Bronchial epithelial cell (primary cell): ENCODE measurements at regions not wholly inside any gene's neighbourhood (a gene's known extent, or its start where the extent isn't known, plus 50 kb on each side); places are given as distances from the start of the nearest gene placed in this dataset.

ENCODE experiments used
- DNase-seq: peaks from one replicate; pipeline ENCODE4 v3.0.0-alpha.2; 2010; ENCODE audit warnings: low read depth
- FAIRE-seq: peaks from 2 replicates; lab custom pipeline; 2011; peaks lifted over from hg19 to GRCh38; lab: Jason Lieb, UNC
- H3K27me3 ChIP-seq: 2 replicates; pipeline ENCODE4 v1.5.1; 2011; ENCODE audit warnings: low read length; ENCODE audit not compliant: control insufficient read depth, insufficient read depth
- H3K36me3 ChIP-seq: 2 replicates; pipeline ENCODE4 v1.5.1; 2011; ENCODE audit warnings: low read length; ENCODE audit not compliant: control insufficient read depth, insufficient read depth
- H3K4me3 ChIP-seq: 2 replicates; pipeline ENCODE4 v1.5.1; 2011; ENCODE audit warnings: mild to moderate bottlenecking, low read depth, low read length, control low read depth
- TF ChIP-seq, protein P1 (sequence below): IDR thresholded peaks from 2 replicates; pipeline ENCODE4 v1.5.1; 2011; ENCODE audit warnings: mild to moderate bottlenecking, moderate library complexity, low read length, control low read depth, inconsistent platforms; ENCODE audit not compliant: insufficient read depth, severe bottlenecking

DNA sequence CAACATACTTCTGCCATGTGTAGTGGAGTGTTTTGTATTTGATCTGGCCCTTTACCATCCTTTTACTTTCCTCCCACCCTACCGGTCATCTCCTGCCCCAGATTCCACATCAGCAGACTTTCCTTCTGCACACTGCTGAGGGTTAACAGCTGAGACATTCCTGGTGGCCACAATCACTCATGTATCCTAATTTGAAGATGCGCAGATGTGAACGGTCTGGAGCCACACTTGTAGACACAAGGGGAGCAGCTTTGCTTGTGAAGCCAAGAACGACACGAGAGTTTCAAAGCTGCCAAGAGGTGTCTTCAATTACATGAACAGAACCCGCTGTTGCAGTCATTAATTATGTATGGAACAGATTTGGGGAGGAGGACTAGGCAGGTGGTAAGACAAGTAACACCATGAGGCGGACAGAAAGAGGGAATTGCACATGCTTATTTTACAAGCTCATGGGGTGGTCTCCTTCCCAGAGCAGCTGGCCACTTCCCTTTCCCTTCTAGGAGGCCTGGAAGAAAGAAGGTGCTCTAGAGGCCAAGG lies 260.7 kb upstream of the KLHL29 start:
- no peaks in the 10 kb centered on the region for H3K27me3 ChIP-seq
- no peak overlapping the region for H3K4me3 ChIP-seq
- no peak for DNase-seq
- peak; percentile 82 for FAIRE-seq
- H3K36me3 ChIP-seq, result no peaks in the 10 kb centered on the region
- TF ChIP-seq, protein P1, sequence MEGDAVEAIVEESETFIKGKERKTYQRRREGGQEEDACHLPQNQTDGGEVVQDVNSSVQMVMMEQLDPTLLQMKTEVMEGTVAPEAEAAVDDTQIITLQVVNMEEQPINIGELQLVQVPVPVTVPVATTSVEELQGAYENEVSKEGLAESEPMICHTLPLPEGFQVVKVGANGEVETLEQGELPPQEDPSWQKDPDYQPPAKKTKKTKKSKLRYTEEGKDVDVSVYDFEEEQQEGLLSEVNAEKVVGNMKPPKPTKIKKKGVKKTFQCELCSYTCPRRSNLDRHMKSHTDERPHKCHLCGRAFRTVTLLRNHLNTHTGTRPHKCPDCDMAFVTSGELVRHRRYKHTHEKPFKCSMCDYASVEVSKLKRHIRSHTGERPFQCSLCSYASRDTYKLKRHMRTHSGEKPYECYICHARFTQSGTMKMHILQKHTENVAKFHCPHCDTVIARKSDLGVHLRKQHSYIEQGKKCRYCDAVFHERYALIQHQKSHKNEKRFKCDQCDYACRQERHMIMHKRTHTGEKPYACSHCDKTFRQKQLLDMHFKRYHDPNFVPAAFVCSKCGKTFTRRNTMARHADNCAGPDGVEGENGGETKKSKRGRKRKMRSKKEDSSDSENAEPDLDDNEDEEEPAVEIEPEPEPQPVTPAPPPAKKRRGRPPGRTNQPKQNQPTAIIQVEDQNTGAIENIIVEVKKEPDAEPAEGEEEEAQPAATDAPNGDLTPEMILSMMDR, result no peak

DNA sequence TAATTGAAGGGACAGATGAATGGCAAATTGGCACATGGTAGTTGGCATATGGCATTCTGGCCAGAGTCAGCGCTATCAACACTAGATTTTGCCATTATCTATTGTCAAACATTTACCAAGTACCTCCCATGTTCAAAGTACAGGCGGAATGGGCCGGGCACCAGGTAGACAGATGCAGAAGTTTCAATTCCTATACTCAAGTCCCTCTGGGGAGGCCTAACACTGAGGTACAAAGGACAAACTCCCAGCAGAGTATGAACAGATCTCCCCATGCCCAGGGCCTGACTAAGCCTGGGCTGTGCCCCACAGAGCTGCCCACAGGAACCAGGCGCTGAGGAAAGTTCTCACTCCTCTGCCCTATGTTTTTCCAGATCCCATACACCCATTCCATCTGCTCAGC lies 257.5 kb upstream of the KLHL29 start:
- Histone ChIP-seq H3K27me3 (no peaks in the 10 kb centered on the region), H3K36me3 (no peaks in the 10 kb centered on the region), H3K4me3 (no peak overlapping the region)
- no peak for FAIRE-seq
- TF ChIP-seq, protein P1, result no peak
- DNase-seq, result no peak

- DNase-seq, result no peak
- no peak overlapping the region for H3K4me3 ChIP-seq
- no peaks in the 10 kb centered on the region for H3K27me3 ChIP-seq
- TF ChIP-seq, protein P1, result no peak
- no peaks in the 10 kb centered on the region for H3K36me3 ChIP-seq
- FAIRE-seq, result no peak
Measured at GRCh38 chr2:23128684-23129292, 256.2 kb upstream of the KLHL29 start.

DNA sequence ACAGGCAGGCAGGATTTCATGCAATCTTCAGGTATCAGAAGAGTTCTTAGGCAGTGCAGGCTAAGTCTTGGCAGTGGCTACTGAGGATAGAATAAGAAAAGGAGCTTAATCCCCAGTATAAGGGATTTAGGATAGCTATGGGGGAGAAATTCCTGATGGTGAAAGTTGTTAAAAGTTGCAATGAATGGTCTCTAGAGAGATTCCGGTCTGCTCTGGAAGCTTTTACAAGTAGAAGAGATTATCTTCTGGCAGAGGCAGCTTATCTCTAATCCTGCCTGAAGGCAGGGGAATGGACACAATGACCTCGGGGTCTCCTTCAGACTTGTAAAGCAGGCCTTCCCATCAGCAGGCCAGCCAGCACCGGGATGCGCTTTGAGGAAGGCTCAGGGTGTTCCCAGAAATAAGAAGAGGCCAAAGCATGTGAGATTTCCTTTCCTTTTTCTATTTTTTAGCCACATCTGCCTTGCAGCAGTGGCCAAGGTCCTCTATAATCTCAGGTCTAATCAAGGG lies 253.9 kb upstream of the KLHL29 start:
- FAIRE-seq, result no peak
- H3K4me3 ChIP-seq, result no peak overlapping the region
- no peaks in the 10 kb centered on the region for H3K36me3 ChIP-seq
- no peak for DNase-seq
- H3K27me3 ChIP-seq, result no peaks in the 10 kb centered on the region
- TF ChIP-seq, protein P1, result no peak

DNA sequence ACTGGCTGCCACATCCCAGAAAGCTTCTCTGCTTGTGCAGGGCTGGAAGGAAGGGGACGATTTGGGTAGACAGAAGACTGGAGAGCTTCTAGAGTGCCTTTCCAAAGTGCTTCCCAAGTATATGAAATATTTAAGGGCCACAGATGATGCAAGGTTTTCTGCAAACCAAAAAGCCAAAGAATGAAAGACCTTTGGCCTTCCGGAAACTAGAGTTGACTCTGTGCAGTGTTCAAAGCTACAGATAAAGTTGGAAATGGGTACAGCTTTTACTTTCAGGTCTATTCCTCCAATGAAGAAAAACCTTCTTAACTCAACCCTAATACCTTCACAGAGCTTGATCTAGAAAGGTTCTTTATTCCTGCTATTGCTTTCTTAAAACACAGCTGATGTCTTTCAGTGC lies 253.0 kb upstream of the KLHL29 start:
- FAIRE-seq, result no peak
- DNase-seq, result no peak
- Histone ChIP-seq H3K4me3 (no peak overlapping the region), H3K36me3 (no peaks in the 10 kb centered on the region), H3K27me3 (no peaks in the 10 kb centered on the region)
- TF ChIP-seq, protein P1, result no peak
